ENCODE measurements at regions not wholly inside any gene's neighbourhood (a gene's known extent, or its start where the extent isn't known, plus 50 kb on each side); places are given as distances from the start of the nearest gene placed in this dataset.

DNA sequence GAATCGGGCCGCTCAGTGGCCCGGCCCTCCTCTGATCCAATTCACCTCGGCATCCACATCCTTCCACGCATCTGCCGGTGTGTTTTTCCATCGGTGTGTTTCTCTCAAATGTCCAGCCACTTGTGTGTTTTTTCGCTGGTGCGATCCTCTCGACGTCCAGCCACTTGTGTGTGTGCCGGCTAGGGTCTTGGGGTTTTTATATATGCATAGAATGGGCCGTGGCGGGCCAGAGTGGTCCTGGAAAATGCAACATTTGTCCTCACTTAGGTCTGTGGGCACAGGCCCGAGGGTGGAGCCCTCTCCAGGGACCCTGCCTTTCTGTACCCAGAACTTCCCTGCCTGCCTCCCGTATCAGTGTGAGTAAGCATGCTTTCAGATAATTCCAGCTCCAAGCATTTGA lies 1106.4 kb downstream of the AMY1C start:
- Histone ChIP-seq H3K27me3 (replicated peaks in 1 of 7) (no peaks in the 10 kb centered on the region), H3K36me3 (no peaks in the 10 kb centered on the region), H3K9me3 (peaks cover 0 to 34% (median 17%) of the 10 kb centered on the region in 8 donors), H3K4me3 (no peak overlapping the region), H3K4me1 (no peaks in the 10 kb centered on the region), H3K27ac (no peak overlapping the region)
- peak; percentile 45 for DNase-seq
- intact Hi-C loops (cut with DNase I; ENCODE audit: low total_unique reads): no loop called here
- 85 to 96% (median 90%) methylated on average over 16 of the region's 16 CpGs for WGBS, 5 donors
- TF ChIP-seq POLR2AphosphoS5 (IDR thresholded peaks at IDR 0.05) (no peak), CTCF (IDR thresholded peaks at IDR 0.05 in 8 of 11, conservative IDR thresholded peaks at IDR 0.05 in 3 of 11) (no peak), POLR2A (IDR thresholded peaks at IDR 0.05) (no peak)

- TF ChIP-seq CTCF (IDR thresholded peaks at IDR 0.05 in 8 of 11, conservative IDR thresholded peaks at IDR 0.05 in 3 of 11) (no peak), POLR2A (IDR thresholded peaks at IDR 0.05) (no peak), POLR2AphosphoS5 (IDR thresholded peaks at IDR 0.05) (no peak)
- intact Hi-C loops (cut with DNase I; ENCODE audit: low total_unique reads): no loop called here
- 76 to 98% (median 86%) methylated on average over 1 of the region's 1 CpG for WGBS, 5 donors
Observed at GRCh38 chr1:104856518-104856917, 1106.8 kb downstream of the AMY1C start.

GRCh38 chr1:104868794-104869193 lies 1119.1 kb downstream of the AMY1C start:
- 61 to 74% (median 69%) methylated on average over 4 of the region's 4 CpGs for WGBS, 5 donors
- intact Hi-C loops (cut with DNase I; ENCODE audit: low total_unique reads): no loop called here
- Histone ChIP-seq H3K4me3 (no peak overlapping the region), H3K27me3 (replicated peaks in 1 of 7) (no peaks in the 10 kb centered on the region), H3K4me1 (no peaks in the 10 kb centered on the region), H3K36me3 (no peaks in the 10 kb centered on the region), H3K27ac (no peak overlapping the region), H3K9me3 (peaks cover 0 to 5% (median 0%) of the 10 kb centered on the region in 8 donors)
- no peak for TF ChIP-seq POLR2A (IDR thresholded peaks at IDR 0.05)
- no peak for TF ChIP-seq POLR2AphosphoS5 (IDR thresholded peaks at IDR 0.05)
- TF ChIP-seq CTCF (IDR thresholded peaks at IDR 0.05 in 8 of 11, conservative IDR thresholded peaks at IDR 0.05 in 3 of 11): no peak
- no peak for DNase-seq

More at GRCh38 chr1:104856518-104856917, 1106.8 kb downstream of the AMY1C start:
- H3K9me3 ChIP-seq: peaks cover 0 to 34% (median 17%) of the 10 kb centered on the region in 8 donors
- no peaks in the 10 kb centered on the region for H3K4me1 ChIP-seq
- no peak overlapping the region for H3K4me3 ChIP-seq
- no peaks in the 10 kb centered on the region for H3K36me3 ChIP-seq
- no peak for DNase-seq
- no peaks in the 10 kb centered on the region for H3K27me3 ChIP-seq (replicated peaks in 1 of 7)
- no peak overlapping the region for H3K27ac ChIP-seq

DNA sequence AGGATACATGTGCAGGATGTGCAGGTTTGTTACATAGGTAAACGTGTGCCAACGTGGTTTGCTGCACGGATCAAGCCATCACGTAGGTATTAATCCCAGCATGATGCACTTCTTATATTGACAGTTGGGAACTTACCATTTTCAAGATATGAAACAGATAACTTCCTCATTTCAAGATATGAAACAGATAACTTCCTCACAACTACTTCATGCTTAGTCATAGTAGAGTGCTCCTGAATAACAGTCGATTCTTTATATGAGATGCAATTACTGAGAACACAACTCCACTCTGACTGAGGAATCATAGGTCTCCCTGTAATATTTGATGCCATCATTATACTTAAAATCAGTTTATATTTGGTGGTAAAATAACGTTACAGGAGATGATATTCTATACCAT lies 1124.3 kb downstream of the AMY1C start:
- no peak overlapping the region for H3K4me3 ChIP-seq
- no peaks in the 10 kb centered on the region for H3K4me1 ChIP-seq
- H3K27me3 ChIP-seq (replicated peaks in 1 of 7): no peaks in the 10 kb centered on the region
- no peak overlapping the region for H3K27ac ChIP-seq
- 66 to 81% (median 77%) methylated on average over 6 of the region's 6 CpGs for WGBS, 5 donors
- TF ChIP-seq POLR2AphosphoS5 (IDR thresholded peaks at IDR 0.05): no peak
- TF ChIP-seq CTCF (IDR thresholded peaks at IDR 0.05 in 8 of 11, conservative IDR thresholded peaks at IDR 0.05 in 3 of 11): no peak
- TF ChIP-seq POLR2A (IDR thresholded peaks at IDR 0.05): no peak
- DNase-seq: no peak
- H3K36me3 ChIP-seq: no peaks in the 10 kb centered on the region
- intact Hi-C loops (cut with DNase I; ENCODE audit: low total_unique reads): no loop called here
- H3K9me3 ChIP-seq: no peaks in the 10 kb centered on the region
